NCI-H2196 (cell line): ENCODE measurements at regions not wholly inside any gene's neighbourhood (a gene's known extent, or its start where the extent isn't known, plus 50 kb on each side); places are given as distances from the start of the nearest gene placed in this dataset.
"Not testable (repeated sequence)": the region's sequence is repeated elsewhere in the genome, so short reads cannot be mapped to it uniquely, and the experiment has no call there.

ENCODE experiments used
- DNase-seq: peaks from one replicate; lab custom pipeline; 2025; ENCODE audit not compliant: unreplicated experiment; lab: John Stamatoyannopoulos, UW

DNA sequence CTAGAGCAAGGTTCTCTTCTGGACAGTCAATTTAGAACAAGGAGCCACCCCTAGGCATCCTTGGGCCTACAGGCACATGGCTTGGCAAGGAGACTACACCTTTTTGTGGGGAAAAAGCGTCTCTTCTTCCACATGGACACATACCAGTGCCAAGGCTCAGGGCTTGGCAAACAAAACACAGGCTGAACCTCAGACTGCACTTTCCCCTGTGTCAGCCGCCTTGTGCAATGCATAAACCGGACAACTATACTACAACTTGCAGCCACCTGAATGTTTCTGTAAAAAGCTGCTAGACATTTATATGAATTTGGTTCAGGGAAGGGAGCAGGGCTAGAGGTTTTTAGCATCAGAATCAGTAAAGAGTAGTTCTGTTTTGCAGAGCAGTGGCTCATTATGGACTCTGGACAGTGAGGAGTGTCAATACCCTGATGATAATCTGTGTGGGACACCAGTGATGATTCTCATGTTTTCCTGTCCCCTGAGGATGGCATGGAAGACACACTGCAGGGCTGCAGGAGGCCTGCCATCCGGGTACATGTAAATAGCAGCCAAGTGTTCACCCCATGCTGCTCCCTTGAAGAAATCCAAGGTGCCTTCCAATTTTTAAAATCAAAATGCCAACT lies 118.9 kb downstream of the GATA3 start:
- DNase-seq, result no peak

DNA sequence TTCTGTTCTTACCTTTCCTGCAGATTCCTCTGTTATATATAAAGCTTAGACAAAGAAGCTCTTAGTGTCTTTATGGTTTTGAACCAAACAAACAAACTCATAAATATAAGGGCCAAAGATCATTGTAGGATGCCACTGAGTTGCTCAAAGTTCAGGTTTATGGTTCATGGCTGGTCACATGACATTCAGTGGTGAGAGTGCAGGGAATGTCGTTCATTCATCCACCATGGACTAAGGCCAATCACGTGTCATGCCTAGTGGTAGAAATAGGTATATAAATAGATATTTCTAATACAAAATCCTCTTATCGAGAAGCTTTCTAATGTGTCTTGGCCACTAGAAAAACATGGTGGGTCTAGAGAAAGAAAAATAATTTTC lies 119.4 kb downstream of the GATA3 start:
- DNase-seq, result no peak

DNA sequence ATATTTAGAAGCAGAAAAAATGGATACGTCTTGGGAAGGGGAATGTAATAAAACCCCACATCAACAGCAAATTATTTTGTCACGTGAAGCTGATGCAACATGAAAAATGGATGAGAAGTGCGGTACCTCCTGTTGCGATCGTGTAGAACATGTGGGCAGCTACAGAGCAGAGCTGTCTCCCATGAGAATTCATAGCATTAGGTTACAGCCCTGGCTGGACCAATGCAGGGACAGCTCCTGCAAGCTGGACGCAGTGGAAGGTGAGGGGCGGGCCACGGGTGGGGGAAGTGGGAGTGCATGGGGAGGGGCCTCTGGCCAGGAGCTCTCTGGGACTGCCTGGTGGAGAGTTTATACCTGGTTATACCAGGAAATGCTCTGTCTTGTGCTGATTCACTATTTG lies 120.3 kb downstream of the GATA3 start:
- no peak for DNase-seq

DNA sequence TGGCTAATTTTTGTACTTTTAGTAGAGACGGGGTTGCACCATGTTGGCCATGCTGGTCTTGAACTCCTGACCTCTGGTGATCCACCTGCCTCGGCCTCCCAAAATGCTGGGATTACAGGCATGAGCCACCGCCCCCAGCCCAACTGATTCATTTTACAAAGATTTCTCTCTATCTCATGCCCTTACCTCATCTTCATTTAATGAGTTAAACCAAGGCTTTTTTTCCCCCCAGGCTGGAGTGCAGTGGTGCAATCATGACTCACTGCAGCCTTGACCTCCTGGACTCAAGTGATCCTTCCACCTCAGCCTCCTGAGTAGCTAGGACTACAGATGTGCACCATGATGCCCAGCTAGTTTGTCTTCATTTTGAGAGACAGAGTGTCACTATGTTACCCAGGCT lies 123.0 kb downstream of the GATA3 start:
- not testable (repeated sequence) for DNase-seq

DNA sequence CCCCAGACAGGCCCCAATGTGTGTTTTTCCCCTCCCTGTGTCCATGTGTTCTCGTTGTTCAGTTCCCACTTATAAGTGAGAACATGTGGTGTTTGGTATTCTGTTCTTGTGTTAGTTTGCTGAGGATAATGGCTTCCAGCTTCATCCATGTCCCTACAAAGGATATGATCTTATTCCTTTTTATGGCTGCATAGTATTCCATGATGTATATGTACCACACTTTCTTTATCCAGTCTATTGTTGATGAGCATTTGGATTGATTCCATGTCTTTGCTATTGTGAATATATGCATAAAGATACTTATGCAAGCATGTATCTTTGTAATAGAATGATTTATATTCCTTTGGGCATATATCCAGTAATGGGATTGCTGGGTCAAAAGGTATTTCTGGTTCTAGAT lies 125.3 kb downstream of the GATA3 start:
- not testable (repeated sequence) for DNase-seq

DNA sequence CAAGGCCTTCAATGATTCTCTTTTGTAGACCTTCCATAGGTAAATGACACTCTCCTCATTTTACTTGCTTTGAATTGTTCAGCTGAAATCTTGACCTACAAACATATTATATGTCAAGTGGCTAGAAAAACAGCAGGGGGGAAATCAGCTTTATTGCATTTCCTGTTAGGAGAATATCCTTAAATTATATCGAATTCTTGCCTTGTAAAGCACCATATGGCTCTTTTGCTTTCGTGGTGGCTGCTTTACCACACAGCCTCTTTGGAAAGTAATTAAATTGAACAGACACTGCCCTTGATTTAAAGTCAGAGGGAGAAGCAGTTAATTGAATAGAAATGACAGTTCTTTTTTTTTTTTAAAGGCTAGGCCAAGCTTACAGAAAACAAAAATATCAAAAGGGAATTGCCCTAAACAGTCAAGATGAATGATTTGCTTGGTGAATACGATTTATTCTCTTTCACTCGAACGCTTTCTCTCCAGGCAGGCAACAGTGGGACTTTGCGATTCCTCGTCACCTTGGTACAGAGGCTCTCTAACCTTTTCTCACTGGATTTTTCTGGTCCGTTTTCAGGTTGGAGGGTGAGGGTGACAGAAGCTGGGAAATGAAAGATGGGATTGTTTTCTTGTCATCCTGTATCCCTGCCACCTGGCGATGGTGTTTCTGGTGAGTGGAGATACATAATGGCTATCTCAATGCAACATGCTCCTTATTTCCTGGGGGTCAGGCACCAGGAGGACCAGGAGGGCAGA lies 126.0 kb downstream of the GATA3 start:
- no peak for DNase-seq

DNA sequence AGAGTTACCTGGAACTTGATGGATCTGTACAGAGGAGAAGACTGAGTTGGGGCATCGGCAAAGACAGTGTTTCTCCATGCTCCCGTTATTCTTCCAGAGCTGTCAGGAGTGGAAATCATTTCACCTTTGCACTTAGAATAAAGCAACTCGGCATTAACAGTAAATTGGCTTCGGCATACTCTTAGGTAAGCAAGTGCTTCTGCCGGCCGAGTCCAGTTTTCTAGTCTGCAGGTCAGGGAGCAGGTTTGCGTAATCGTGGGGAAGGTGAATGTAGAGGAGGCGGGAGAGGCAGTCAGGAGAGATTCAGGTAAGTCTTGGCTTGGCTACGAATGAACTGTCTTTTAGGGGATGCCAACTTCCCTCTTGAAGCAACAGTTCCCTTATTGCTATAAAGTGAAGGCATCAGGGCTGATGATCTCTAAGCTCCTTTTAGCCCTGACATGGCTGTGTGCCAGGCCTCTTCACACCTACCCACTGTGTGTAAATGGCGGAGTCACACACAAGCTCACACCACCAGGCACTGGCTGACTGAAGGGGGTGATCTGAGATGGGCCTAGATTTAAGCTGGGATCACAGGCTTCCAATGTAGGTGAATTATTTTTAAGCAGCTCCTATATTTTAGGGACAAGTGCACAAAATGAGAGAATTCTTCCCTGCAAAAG lies 127.1 kb downstream of the GATA3 start:
- DNase-seq, result no peak

DNA sequence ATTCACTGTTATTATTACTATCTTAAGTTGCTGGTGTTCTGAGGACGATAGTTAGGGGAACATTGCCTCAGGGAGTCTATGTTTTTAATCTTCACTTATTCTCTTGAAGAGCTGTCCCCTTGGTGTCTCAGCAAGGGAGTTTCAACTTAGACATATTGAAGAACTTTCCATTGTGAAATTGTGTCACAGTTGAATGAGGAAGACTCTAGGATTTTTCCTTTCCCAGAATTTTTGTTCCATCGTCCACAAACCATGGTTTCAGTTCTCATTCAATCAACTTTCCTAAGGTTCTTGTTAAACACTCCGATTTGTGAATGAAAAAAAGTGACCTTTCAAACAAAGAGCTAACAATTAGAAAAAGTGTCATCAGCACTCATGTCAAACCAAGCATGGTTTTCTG lies 128.3 kb downstream of the GATA3 start:
- DNase-seq, result no peak

DNA sequence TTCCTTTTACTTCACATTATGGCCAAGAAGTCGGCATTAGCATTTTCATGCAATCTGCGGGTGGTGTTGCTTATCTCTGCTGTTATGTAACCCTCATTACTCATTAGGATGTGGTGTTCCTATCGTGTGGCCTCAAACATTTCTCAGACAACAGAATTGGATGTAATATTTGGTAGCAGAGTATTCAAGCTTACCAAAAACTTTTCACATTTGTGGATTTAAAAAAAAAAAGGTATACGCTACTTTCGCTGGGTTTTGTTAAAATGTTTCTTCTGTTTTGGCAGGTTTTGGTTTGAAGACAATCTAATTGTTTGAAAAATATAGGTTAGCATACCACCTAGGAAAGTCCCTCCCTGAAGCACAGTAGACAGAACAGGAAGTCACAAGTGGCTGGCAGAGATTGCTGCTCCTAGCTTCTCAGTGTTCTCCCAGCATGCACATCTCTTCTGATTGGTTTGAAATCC lies 128.8 kb downstream of the GATA3 start:
- DNase-seq, result no peak

DNA sequence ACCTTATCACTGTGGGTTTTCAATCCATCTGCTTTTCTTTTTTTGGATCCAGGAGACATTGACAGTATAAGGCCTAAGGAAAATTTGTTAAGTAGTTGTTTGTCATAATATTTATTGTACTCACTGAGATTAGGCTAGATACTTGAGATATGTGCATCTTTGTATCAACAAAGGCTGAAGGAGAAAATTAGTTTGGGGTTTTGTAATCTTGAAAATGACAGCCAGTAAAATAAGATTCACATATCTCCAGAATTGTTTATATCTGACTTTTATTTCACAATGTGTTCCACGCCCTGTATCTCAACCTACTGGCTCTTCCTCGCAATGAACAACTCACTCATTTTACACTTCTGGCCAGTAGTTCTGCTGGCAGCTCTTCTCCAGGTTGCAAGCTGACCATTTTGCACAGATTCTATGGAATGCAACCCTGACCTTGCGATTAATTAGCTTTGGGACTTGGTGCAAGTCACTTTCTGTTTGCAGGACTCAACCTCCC lies 132.7 kb downstream of the GATA3 start:
- DNase-seq, result no peak

DNA sequence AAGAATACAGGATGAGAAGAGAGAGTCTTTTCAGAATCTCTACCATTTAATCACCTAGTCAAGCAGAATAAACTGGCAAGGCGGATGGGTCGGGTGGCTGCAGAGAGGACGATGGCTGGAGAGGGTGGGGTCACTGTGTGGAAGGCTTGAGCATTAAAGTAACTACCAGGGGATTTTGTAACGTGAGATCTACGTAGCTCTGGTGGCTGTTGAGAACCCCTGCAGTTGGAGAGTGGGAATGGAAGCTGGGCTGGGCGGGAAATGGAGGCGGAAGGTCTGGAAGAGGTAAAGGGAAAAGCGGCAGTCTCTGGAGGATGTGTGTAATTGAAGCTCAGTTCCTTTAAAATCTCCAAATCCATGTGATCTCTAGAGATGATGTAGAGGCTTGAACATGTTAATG lies 135.0 kb downstream of the GATA3 start:
- no peak for DNase-seq

DNA sequence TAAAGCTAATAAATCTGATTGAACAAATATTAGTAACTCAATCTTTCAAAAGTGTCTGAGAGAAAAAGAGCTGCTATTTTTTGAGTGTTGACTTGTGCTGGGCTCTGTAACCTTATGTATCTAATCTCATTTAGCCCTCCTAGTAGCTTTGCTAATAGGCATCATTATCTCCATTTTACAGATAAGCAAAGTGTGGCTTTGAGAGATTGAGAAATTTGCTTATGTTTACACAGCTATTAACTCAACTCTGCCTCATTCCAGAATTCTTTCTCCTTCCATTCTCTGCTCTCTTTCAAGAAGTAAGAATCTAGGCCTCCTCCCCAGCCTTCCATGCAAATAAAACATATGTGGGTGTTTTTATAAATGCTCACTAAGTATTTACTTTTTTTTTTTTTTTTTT lies 137.8 kb downstream of the GATA3 start:
- DNase-seq, result no peak

DNA sequence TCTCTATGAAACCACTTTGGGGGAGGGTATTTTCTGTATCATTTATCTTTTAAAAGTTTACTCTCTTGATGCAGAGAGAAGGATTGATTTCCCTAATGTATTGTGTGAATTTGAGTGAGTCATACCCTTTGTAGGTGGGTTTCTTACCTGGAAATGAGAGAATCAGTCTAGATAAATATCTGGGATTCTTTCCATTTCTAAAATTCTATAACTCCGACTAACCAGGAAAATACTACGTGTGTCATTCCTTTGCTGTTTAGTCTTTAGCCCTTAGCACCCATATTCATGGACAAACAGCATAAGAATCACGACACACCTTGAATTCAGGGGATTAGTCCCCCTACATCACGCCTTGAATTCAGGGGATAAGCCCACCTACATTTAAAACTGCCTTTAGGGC lies 139.1 kb downstream of the GATA3 start:
- no peak for DNase-seq

DNA sequence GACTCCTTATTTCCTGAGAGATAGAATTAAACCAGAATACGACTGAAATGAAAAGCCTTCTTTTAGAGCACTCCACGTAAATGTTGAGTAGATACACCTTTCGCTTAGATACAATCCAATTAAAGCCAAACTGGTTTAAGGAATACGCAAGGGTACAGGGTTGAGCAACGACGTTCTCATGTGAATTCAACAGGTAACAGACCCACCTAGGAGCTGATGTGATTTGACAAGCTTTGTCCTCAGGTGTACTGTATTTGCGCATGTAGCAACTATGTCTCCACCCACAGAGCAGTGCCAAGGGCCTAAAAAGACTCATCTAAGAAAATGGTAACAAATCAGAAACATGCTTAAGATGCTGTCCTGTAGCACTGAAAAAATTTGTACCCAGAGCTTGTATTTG lies 139.6 kb downstream of the GATA3 start:
- no peak for DNase-seq

DNA sequence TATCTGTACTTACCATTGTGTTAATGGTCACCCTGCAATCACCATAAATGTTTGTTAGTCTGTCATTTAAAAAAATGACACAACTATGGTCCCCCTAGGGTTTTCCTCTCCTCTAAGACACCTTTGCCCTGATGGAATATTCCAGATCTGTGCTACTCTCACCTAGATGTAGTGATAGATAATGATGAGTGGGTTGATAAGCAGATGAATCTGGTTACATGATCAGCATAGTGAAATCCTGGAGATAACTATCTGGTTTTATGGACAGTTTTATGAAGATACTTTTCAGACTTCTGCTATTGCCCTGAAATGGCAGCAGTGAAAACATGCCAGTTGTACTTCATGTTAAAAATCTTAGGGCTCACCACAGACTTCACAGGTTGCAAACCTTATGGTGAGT lies 152.4 kb downstream of the GATA3 start:
- DNase-seq, result no peak

DNA sequence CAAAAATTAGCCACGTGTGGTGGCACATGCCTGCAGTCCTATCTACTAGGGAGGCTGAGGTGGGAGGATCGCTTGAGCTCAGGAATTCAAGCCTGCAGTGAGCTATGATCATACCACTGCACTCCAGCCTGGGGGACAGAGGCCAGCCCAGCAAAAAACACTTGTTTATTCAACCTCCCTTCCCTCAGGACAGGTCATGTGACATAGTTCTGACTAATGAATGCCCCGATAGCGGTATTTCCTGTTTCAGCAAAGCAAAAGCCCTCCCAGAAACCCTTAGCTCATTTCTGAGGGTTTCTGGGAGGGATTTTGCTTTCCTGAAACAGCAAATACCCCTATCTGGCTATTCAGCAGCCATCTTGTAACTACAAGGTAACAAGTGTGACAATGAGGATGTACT lies 157.1 kb downstream of the GATA3 start:
- no peak for DNase-seq

DNA sequence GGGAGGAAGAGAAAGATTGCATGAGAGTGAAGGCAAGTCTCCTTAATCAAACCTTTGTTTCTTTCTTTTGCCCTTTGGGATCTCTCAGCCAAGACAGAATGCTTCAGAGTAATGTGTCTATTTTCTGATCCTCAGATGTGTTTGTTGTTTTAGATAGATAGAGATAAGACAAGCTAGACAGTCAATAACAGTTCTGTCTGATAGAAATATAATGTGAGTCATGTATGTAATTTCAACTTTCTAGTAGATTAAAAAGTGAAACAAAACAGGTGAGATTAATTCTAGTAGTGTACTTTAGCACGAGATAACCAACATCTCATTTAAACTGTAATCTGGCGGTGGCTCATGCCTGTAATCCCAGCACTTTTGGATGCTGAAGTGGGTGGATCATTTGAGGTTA lies 159.2 kb downstream of the GATA3 start:
- no peak for DNase-seq

DNA sequence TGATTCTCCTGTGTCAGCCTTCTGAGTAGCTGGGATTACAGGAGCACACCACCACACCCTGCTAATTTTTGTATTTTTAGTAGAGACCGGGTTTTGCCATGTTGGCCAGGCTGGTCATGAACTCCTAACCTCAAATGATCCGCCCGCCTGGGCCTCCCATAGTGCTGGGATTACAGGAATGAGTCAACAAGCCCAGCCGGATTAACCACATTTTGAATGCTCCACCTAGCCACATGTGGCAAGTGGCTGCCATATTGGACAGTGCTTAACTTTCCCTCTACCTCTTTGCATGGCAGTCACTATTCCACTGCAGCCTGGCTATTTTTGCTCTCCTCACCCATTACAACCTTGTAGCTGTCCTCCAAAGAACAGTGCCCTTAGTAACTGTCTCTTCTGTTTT lies 160.1 kb downstream of the GATA3 start:
- DNase-seq, result no peak

DNA sequence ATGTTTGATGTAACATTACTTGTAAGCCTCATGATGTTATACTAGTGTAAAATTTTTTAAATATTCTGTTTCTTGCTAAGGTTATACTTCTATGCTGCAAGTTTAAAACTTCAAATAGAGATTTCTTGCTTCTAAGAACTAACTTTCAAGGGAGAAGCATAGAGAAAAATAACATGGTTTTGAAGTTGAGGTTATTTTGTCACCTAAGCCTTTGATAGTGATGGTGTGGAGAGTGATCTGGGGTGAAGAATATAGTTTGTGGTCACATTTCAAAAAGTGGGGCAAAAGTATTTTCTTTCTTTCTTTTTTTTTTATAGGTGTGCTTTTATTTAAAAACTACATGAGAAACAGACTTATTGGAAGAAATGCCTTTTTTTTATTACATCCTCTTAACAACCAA lies 162.4 kb downstream of the GATA3 start:
- no peak for DNase-seq

DNA sequence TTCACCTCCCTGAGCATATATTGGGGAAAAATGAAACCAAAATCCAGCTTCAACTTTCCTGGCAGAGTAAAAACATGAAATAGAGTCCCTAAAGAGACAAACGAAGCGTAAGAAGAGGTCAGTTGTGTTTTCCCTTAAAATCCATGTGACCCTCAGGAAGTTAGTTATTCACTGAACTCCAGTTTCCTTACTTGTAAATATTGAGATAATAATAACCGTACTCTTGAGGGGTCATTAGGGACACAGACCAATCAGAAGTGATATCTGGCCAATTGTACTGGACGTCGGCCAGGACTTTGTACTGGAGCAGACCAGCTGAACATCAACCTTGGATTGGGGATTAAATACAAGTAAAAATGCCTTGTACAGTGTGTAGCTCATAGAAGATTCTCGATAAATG lies 167.0 kb downstream of the GATA3 start:
- no peak for DNase-seq

DNA sequence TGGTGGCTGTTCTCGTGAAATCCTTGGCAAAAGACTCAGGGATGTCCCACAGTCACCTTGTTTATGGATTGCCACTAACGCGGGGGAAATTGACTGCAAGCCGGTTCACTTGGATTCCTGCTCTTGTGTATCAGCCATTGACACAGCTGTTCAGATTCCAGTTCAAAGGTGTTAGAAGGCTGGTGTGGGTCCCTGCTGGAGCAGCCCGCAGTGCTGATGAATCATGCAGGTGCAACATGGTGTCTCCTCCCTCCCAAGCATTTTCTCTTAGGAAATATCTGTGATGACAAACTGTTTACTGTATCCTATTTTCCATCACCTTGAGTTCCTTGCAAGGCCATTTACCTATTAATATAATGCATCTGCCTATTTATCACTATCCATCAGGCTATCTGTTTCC lies 170.1 kb downstream of the GATA3 start:
- DNase-seq, result no peak

DNA sequence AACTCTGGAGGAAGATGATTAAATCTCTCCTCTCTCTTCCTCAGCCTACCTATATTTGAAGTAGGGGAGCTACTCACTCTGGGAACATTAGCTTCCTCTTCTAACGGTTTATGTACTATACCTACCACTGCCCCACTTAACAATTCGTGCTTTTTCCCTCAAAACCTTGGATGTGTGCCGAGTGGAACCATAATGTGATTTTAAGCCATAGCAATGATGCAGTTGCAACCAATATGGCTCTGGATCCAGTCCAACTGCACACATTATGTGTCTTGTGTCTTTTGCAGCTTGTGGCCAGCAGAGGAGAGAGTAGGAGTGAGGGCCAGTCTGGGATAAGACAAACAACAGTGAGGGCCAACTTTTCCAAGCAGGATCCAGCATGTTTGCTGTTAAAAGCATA lies 170.7 kb downstream of the GATA3 start:
- no peak for DNase-seq
